HG03175 (cell line): ENCODE measurements at regions not wholly inside any gene's neighbourhood (a gene's known extent, or its start where the extent isn't known, plus 50 kb on each side); places are given as distances from the start of the nearest gene placed in this dataset.
A peak's percentile ranks its signal among the peaks of the same experiment; 100 is the strongest.

Experiments used
- ATAC-seq: cut with Tn5 transposase; IDR thresholded peaks from one replicate; pipeline ENCODE4 v1.9.1; 2021; ENCODE audit warnings: mild to moderate bottlenecking, moderate library complexity; ENCODE audit not compliant: unreplicated experiment

DNA sequence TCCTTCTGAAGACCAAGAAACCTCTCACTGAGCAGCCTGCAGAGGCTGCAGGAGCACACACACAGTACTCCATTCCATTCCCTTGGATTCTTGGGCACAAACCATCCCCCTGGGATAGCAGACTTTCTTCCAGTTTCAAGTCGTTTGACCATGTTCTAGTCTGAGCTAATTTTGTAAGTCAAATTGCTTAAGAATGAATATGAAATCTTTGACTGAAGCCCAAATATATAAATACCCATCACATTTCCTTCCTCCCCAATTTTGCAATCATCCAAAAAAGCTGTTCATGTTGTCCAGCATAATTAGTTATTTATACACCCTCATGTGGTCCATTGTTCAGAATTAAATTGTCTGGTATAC, 231.2 kb upstream of the TPRG1 start:
- ATAC-seq = no peak

DNA sequence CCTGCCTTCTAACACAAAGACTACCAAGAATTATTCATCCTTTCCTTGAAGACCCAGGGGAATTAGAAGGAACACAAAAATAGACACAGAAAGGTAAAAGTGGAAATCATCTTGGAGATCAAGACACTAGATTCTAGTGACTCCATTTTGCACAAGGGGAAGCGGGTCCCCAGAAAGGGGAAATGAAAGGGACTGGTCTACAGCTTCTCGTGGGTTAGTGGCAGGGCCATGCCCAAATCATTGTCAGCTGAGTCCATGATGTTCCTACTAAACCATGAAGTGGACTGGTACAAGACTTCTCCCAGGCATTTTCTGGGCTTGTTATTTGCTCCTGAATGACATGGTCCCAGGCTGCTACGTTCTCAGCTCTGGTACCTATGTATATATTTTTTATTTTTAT, 230.7 kb upstream of the TPRG1 start:
- ATAC-seq = no peak

DNA sequence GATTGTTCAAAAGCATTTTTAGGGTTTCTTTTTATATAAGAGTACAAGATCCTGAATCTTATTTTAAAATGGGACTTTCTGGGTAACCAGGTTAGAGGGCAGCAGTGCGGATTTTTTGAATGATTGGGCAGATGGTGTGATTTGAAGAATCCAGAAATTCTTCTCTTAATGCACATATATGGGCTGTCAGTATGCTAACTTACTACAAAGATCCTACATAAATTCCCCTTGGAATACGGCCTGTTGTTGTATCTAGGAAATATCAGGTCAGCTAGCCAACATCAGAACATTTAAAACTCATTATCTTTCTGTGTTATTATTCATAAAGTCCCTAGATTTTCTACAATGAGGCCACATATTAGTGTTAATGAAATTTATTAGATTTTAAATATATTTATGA, 229.6 kb upstream of the TPRG1 start:
- ATAC-seq = no peak

DNA sequence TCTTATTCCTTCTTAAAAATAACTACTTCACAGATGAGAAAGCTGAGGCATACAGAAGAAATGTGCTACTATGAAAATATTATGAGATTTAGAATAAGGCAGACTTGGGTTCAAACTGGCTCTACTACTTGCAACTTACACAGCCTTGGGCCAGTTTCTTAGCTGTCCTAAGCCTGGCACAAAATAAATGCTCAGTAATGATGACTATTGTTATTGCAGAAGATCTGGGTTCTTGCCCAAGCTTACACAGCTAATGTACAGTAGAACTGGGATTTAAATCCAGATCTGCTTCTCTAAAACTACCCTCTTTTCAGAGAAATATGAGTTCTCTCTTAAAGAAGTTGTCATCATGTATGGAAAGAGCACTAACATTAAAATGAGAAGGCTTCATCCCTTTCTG, 228.2 kb upstream of the TPRG1 start:
- no peak for ATAC-seq

DNA sequence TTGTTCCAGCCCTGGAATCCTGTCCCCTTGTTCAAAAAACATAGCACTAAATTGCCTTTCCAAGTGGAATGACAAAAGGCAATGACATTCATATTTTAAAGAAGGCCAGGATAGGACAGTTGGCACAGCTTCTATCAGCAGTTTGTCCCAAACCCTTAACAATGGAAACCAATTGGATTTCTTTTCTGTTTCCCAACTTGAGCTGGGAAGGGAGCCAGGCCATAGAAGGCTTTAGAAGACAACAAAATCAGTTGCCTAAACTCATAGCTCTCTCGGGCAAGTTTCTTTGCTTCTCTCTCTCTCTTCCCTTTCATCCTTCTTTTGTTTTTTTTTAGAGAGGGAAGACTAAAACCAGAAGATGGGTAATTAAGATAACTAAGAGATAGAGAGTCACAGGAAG, 227.7 kb upstream of the TPRG1 start:
- ATAC-seq = no peak

DNA sequence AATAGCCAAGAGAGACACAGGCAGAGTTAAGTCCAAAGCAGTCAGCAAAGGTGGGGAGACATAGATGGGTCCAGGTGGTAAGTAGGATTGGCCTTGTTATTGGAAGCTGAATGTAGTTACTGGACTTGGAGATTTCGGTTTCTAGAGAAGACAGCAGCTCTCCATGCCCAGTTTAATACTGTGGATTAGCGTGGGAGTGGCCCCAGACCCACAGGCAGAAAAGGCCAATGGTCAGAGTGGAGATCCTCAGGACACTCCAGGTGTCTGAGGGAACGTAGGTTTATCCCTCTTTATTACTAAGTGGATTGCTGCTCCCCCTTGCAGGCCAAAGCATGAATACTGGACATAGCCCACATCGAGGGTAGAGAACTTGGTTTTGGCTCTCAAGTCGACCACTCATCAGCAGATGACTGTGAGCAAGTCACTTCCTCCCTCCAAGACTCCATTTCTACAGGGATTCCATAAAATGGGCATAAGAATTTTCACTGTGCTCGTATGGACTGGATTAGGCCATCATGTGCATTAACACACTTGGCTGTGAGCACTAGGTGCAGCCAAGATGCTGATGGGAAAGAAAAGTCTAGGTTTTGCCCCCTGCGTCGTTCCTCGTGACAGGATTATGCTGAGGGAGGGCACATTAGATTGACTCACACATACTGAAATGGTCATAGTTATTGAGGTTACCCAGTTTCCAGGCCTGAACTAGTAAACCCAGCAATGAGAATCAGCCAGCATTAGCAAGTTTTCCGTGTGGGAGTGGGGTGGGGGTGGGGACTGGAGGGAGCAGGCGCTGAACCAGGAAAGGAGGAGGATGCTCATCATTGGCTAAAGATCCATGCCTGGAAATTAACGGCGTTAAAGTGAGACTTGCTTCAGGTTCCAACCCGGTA, 225.2 kb upstream of the TPRG1 start:
- no peak for ATAC-seq

DNA sequence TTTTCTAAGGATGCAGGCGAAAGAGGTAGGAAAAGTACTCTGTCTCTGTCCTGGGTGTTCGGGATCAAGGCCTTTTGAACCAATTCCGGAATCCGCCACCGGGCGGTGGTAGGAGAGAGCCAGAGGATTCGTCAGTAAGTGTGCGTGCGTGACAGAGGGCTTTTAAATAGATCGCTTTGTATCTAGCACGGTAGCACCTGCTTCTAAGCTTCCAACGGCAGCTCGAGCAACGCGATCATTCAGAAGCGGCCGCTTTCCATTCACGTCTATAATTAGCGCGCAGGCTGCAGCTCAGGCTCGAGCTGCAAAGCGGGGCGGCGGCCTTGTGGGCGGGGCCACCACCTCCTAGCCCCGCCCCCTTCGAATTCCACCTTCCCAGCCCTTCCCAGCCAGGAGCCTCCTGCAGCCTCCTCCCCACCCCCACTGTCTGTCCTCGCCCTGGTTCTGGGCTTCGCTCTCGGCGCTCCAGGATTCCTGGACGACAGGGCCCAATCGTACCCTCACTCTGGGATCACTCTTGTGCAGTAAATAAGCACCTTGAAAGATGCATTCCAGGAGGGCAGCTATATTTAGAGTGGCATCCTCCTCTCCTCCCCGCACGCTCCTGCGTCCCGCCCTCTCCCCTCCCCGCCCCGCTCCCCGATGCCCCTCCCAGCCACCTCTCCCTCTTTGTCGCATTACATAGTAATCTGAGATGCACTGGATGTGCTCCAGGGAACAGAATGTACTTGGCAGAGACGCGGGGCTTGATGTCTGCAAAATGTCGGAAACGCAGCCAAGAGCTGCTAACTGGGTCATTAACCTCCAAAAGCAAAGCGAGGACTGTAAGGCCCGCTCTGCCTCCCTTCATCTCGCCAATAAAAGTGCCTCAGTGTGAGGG, 224.1 kb upstream of the TPRG1 start:
- ATAC-seq = no peak

DNA sequence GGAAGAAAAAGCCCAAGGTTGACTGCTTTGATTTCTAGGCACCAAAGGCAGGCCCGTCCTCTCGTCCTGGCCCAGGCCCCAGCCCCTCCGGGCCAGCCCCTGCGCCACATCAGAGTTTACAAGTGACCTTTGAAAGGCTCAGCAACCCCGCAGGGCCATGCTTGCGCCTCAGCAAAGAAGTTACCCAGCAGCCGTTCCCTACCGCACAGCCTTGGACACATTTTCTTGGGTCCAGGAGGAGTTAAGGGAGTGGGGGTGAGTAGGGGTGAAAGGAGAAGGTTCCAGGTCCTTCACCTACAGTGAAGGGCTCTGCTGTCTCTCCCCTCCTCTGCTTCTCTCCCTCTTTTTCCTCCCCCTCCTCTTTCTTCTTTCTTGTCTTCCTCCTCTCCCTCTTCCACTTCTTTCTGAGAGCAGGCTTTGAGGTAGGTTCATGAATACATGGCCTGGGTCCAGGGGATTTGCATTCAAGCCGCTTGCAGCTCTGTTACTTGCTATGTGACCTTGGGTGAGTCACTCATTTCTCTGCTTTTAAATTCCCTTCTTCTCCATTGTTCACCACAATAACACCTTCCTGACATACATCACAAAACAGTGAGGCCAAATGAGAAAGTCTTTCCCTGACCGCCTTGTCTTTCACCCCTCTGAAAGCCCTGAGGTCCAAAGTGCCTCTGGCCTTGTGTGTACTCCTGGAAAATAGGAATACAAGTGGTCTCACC, 223.3 kb upstream of the TPRG1 start:
- no peak for ATAC-seq

DNA sequence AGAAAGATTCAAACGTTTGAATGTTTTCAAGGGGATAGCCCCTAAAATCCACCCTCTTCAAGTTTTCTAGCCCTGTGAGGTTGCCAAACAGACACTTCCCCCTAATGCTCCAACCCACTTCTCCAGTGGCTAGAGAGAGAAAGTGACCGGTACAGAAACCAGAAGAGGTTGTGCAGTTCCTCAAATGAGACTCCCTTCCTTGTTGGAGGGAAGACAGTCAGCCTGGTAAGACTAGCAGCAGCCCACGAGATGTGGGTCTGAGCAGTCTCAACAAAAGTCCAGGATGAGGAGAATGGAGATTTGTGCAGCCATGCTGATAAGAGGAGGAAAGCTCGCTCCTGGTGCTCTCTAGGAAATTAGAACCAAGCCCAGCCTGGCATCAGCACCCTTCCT, 222.8 kb upstream of the TPRG1 start:
- no peak for ATAC-seq

DNA sequence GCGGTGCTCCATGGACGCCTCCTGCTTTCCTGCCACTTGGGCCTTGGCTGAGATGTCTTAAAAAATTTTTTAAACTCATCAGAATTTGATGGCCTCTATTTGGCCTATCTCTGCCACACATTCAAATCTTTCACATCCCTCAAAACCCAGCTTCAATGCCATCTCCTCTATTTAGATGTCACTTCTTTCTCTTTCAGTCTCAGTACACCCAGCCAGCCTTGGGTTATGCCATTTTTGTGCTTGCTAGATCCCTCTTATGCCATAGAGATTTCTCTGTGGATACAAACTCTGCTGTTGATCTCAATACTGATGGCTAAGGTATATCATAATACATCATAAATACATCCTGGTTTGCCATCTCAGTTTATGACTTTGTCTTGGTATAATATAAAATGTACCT, 222.3 kb upstream of the TPRG1 start:
- no peak for ATAC-seq

DNA sequence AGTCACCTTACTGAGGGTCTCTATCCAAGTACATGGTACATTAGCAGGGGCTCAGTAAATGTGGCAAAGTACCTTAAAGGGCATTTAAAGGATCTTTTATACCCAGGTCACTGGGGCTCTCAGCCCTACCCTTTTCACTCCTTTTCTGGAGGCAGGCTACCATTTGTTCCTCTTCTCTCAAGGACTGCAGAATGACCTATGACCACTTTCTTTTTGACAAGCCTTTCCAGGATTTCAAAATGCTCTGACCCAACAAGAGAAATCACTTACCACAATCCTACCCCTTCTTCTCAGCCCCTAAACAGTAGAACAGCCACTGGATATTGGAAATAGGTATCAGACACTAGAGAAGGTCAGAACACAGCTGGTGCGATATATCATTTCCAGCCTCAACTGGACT, 221.8 kb upstream of the TPRG1 start:
- no peak for ATAC-seq

DNA sequence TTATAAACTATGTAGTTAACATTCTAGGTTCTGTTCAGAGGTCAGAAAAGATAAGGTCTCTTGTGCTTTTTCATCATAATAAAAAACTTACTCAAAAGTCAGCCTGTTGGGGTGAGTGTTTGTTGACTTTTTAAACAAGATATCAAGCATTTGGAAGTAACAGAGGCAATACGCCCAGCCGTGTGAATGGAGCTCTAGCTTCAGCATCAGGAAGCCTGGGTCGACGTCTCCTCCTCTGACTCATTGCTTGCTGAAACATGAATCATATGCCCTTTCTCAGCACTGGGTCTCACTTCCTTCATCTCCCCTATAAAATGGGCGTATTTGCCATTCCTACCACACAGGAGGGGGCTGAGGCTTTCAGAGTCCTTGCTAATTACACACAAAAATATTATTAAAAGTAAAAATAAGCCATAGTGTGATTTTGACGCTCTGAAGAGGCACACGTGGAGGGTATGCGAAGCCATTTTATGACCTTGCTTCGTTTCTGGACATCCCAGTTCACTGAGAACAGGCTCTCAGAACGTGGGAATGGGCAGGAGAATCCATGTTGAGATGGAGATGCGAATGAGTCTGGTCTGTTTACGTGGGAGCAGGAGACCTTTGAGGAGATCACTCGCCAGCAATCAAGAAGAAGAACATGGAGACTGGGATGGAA, 220.8 kb upstream of the TPRG1 start:
- no peak for ATAC-seq

DNA sequence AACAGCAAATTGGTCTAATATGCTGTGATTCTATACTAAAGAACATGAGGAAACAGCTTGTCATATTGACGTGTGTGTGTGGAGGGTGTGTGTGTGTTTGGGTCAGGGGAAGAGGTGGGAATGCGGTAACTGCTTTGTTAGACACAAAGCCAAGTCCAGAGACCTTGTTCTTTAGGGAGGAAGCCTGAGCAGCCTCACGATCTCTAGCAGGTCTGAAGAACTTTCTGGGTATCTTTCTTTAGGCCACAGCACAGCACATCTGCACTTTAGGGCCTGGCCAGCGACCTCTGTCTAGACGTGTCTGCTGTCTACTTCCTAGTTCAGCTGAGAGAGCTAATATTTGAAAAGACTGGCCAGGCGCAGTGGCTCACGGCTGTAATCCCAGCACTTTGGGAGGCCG, 220.0 kb upstream of the TPRG1 start:
- ATAC-seq = no peak

DNA sequence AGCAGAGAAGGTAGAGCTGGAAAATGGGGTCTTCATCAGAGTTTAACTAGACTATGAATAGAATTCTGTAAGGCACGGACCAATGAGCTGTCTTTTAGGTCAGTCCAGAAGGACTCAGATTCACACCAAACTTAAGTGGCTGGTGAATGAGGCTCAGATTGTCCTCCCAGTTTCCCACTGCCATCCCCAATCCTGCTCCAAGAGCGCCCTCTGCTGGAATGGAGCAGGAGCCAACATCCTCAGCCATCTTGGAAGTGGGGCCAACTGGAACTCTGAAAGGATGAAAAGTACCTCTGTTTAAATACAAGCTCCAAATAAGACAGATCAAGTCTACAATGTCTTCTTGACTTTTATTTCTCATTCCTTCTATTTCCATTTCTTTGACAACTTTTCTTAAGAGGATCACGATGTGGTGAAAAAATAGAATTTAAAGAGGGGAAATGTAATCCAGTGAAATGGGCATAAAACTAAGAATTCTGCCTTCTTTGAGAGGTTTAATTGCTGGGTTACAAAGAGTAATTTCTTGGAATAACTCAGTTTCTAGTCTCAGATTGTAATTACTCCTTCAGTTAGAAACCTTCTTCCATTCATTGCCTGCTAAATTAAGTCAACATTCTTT, 217.1 kb upstream of the TPRG1 start:
- peak; percentile 74 for ATAC-seq

DNA sequence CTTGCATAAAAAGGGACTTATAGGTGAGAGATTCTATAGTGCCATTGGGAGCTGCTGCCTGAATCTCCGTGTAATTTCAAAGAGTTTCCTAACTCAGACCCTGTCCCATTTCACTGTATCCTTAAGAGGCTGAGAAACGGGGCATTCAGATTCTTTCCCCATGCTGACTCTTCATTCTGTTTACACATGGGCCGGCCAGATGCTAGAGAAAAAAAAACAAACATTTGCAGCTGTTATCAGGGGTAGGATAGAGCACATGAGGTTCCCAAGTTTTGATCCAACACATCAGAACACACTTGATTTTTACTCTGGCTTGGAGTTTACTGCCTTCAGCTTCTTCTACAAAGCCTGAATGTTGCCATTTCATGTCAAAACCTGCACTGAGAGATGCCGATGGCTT, 215.9 kb upstream of the TPRG1 start:
- no peak for ATAC-seq

DNA sequence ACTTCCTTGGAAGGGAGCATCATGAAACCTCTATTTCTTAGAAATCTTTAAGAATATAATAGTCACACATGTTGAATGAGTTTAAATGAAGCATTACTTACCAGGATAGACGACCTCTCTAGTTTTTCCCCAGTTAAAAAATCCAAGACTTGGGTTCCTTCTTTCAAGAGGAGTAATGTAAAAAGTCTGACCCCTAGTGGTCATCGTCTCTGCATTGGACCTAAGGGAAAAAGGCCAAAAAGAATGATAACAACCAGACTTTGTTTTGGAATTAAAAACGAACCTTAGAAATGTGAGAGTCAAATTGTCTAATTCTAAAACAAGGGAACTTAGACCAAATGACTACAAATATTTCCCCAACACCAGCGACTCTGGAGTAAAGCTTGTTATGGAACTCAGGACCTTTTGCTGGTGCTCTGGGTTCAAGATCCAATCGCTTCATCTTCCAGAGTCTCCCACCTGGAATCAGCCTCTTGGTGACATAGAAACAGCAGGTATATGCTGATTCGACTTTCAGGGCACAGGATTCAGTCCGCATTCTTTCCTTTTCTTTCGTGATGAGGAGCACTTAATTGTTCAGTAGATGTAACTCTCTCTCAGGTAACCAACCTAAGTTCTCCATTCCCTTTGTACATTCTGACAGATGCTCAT, 214.8 kb upstream of the TPRG1 start:
- no peak for ATAC-seq

DNA sequence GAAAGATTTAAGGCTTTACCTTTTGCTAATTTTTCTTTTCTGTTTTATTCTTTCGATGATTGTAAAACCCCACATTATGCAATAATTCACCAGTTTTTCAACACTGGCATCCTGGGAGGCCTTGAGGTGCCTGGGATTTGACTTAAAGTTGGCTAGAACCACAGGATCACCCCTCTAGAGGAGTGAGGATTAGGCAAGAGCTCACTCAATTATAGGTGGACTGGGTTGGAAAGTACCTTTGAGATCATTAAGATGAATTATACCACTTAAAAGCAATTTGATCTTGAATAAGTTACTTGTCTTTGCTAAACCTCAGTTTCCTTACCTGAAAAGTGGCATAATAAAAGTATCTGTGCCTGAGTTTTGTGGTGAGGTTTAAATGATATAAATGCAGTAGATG, 212.8 kb upstream of the TPRG1 start:
- ATAC-seq = no peak

DNA sequence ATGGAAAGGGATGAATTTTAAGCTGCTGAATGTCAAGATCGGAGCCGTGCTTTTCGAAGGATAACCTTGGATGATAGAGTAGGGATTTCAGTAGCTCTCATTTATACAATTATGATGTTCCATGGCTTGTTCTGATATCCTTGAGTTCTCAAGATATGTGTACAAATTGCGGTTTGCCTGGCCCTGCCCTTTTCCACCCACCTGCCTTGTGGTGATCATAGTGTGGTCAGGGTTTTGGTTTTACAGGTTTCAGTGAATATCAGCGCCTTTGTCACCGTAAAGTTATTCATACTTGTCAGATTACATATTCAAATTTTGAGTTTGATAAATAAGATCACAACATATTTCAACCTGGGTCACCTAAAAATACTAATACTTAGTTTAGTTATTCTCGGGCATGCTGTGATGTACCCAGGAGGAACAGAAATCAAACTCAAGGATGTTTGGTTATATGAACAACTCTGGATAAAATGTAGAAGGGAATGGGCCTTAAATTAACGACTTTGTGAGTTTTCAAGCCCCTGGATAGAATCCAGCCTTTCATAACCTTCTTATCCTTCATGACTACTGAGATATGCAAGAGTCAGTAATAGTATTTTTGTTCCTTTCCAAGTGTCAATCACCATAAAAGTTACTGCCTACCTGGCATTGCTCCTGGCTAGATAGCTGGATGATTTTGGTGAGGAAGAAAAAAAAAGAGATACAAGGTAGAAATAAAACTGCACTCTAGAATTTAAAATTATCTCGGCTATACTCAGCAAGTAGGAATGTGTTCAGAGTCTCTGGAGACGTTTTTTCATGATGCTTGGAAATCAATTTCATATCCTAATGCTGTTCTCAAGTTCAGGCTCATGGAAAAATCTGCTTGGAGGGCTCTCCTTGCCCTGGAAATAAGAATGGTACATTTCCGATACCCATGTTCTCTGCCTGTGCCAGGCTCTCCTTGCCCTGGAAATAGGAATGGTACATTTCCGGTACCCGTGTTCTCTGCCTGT, 209.2 kb upstream of the TPRG1 start:
- no peak for ATAC-seq

DNA sequence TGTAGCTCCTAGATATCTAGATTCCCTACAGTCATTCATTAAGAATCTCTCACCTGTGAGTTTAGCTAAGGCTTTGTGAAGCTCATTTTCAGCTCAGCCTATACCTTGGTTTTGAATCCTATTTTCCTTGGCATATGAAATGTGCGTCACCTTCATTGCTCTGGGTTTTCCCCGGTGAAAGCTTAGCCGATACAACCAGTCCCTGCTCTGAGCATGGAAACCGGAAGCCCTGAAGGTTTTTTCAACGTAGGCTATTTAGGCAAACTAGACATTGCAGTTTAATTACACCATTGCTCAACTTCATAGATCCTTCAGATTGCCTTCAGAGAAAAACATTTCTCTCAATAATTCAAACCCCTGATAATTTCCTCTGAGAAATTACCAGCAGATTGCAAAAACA, 206.8 kb upstream of the TPRG1 start:
- ATAC-seq = no peak
